Endothelial cell of umbilical vein (primary cell): ENCODE measurements at regions not wholly inside any gene's neighbourhood (a gene's known extent, or its start where the extent isn't known, plus 50 kb on each side); places are given as distances from the start of the nearest gene placed in this dataset.

ENCODE experiments used
- BruUV-seq: library from RNA; stranded (reverse); fragments of 400-500 nt; replicated peaks from 2 replicates; lab custom pipeline; 2021; lab: Mats Ljungman, UMichigan
- CTCF ChIA-PET: fragments of 300-600, 350-600 bp; sonication (Branson Sonifier 250); formaldehyde crosslinking; loops from one replicate; lab custom pipeline; 2021; ENCODE audit warnings: antibody characterized with exemption, inconsistent platforms; lab: Charles Lee
- POLR2A ChIA-PET: fragments of 300-600, 350-600 bp; sonication (Branson Sonifier 250); formaldehyde crosslinking; loops from one replicate; lab custom pipeline; 2021; ENCODE audit warnings: antibody characterized with exemption, inconsistent platforms; lab: Charles Lee
- DNase-seq: peaks from one replicate; pipeline ENCODE4 v3.0.0-alpha.2; 2011; ENCODE audit warnings: low read depth, low spot score
- FAIRE-seq: peaks from 2 replicates; lab custom pipeline; 2011; peaks lifted over from hg19 to GRCh38; lab: Jason Lieb, UNC
- H2AFZ ChIP-seq: 2 replicates; pipeline ENCODE4 v1.6.0; 2012; ENCODE audit warnings: low read depth, low read length, control low read depth, inconsistent platforms
- H3K27ac ChIP-seq: 2 replicates; pipeline ENCODE4 v1.5.1; 2011; ENCODE audit warnings: low read depth, mild to moderate bottlenecking, control low read depth, low read length, moderate library complexity; ENCODE audit not compliant: insufficient read depth
- H3K27me3 ChIP-seq, 2 experiments: 2 replicates each; pipeline versions ENCODE4 v1.6.0 to v1.6.1; 2011; ENCODE audit warnings: low read length in 2 of 2, mixed read lengths in 1 of 2; ENCODE audit not compliant: control insufficient read depth in 2 of 2, insufficient read depth in 2 of 2
- H3K36me3 ChIP-seq, 2 experiments: 2 replicates in 1 of 2; 3 replicates in 1 of 2; pipeline ENCODE4 v1.5.1; 2011; ENCODE audit warnings: low read length in 2 of 2, mild to moderate bottlenecking in 1 of 2, moderate library complexity in 1 of 2; ENCODE audit not compliant: control insufficient read depth in 2 of 2, insufficient read depth in 2 of 2; ENCODE audit errors: extremely low read depth in 1 of 2
- H3K4me1 ChIP-seq: 3 replicates; pipeline ENCODE4 v1.5.1; 2011; ENCODE audit warnings: mild to moderate bottlenecking, low read length; ENCODE audit not compliant: control insufficient read depth, insufficient read depth; ENCODE audit errors: extremely low read depth
- H3K4me2 ChIP-seq: 2 replicates; pipeline ENCODE4 v1.6.1; 2011; ENCODE audit warnings: low read length, control low read depth, mixed read lengths; ENCODE audit not compliant: insufficient read depth
- H3K4me3 ChIP-seq, 3 experiments: fragments of 200-600 bp in 1 of 3; sonication (generic), shearing (Covaris generic) in 1 of 3; replicated peaks in 1 of 3; 2 replicates each; pipeline ENCODE4 v1.5.1; 2011 to 2016; ENCODE audit warnings: control low read depth in 3 of 3, low read length in 3 of 3, mild to moderate bottlenecking in 2 of 3, inconsistent platforms in 1 of 3, low read depth in 1 of 3, moderate library complexity in 1 of 3; ENCODE audit not compliant: insufficient read depth in 1 of 3
- H3K79me2 ChIP-seq: 2 replicates; pipeline ENCODE4 v1.6.0; 2012; ENCODE audit warnings: low read length, inconsistent platforms; ENCODE audit not compliant: control insufficient read depth, insufficient read depth
- H3K9ac ChIP-seq: replicated peaks from 2 replicates; pipeline ENCODE3; 2011; ENCODE audit warnings: low read length, control low read depth; ENCODE audit not compliant: insufficient read depth; ENCODE audit errors: extremely low read depth
- H3K9me1 ChIP-seq: replicated peaks from 3 replicates; pipeline ENCODE4 v1.6.0; 2011; ENCODE audit warnings: mild to moderate bottlenecking, low read length; ENCODE audit not compliant: control insufficient read depth, insufficient read depth; ENCODE audit errors: extremely low read depth
- H3K9me3 ChIP-seq: replicated peaks from 2 replicates; pipeline ENCODE4 v1.5.1; 2012; ENCODE audit warnings: low read length, inconsistent platforms; ENCODE audit not compliant: control insufficient read depth, insufficient read depth
- H4K20me1 ChIP-seq: replicated peaks from 2 replicates; pipeline ENCODE3; 2011; ENCODE audit warnings: mild to moderate bottlenecking, low read length; ENCODE audit not compliant: control insufficient read depth, insufficient read depth; ENCODE audit errors: extremely low read depth
- FOS ChIP-seq: IDR thresholded peaks from 2 replicates; pipeline ENCODE4 v1.6.1; 2011; ENCODE audit warnings: mild to moderate bottlenecking, low read length, moderate library complexity, borderline replicate concordance; ENCODE audit not compliant: insufficient read depth
- JUN ChIP-seq: IDR thresholded peaks from 2 replicates; pipeline ENCODE4 v1.6.1; 2011; ENCODE audit warnings: borderline replicate concordance, low read depth; ENCODE audit not compliant: insufficient read length, insufficient read depth
- POLR2A ChIP-seq: IDR thresholded peaks from 2 replicates; pipeline ENCODE4 v1.6.1; 2012; ENCODE audit warnings: low read depth, mild to moderate bottlenecking, control low read depth, low read length
- dilution Hi-C: fragments of 300-500 bp; cut with MboI; formaldehyde crosslinking; loops from one replicate; pipeline ENCODE4 v1.15.0; 2019; ENCODE audit warnings: low sequenced_read_pairs; ENCODE audit not compliant: extremely low pct_ligation_motif_present
- intact Hi-C: fragments of 100-400 bp; cut with micrococcal nuclease; formaldehyde crosslinking; loops from one replicate; pipeline ENCODE4 v1.10.0; 2022
- TF ChIP-seq, protein P1 (sequence below): IDR thresholded peaks from 2 replicates; pipeline ENCODE4 v1.6.1; 2011; ENCODE audit not compliant: insufficient read depth, insufficient read length

- H3K9me3 ChIP-seq = no peaks in the 10 kb centered on the region
- TF ChIP-seq, protein P1, sequence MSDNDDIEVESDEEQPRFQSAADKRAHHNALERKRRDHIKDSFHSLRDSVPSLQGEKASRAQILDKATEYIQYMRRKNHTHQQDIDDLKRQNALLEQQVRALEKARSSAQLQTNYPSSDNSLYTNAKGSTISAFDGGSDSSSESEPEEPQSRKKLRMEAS = no peak
- TF ChIP-seq POLR2A (no peak), JUN (no peak)
- H3K4me3 ChIP-seq = no peak overlapping the region
- H3K79me2 ChIP-seq = no peaks in the 10 kb centered on the region
- H3K36me3 ChIP-seq = no peaks in the 10 kb centered on the region
- dilution Hi-C loops (no loop called here), intact Hi-C loops (no loop called here)
- ChIA-PET POLR2A (no interaction called here), CTCF (interaction anchor here (0.9 to 1.4 kb wide), 3 partner anchors 10 to 121 kb away, joined by 3 read pairs; no protein-coding TSS in a partner anchor)
- no peaks in the 10 kb centered on the region for H4K20me1 ChIP-seq
- DNase-seq (no peak), FAIRE-seq (no peak)
- H3K9ac ChIP-seq = no peak overlapping the region
- H3K27me3 ChIP-seq = no peaks in the 10 kb centered on the region
- no peak overlapping the region for H3K4me2 ChIP-seq
- no TSS peak for BruUV-seq
- H3K9me1 ChIP-seq = no peaks in the 10 kb centered on the region
- no peaks in the 10 kb centered on the region for H3K4me1 ChIP-seq
- H2AFZ ChIP-seq = no peak overlapping the region
- no peak overlapping the region for H3K27ac ChIP-seq
Observed at GRCh38 chr10:55212051-55212450, 411.0 kb upstream of the PCDH15 start.

- Histone ChIP-seq H3K9me3 (no peaks in the 10 kb centered on the region), H3K36me3 (no peaks in the 10 kb centered on the region), H3K79me2 (no peaks in the 10 kb centered on the region), H3K4me1 (no peaks in the 10 kb centered on the region), H2AFZ (no peak overlapping the region), H3K27me3 (no peaks in the 10 kb centered on the region), H3K9me1 (no peaks in the 10 kb centered on the region), H3K27ac (no peak overlapping the region), H4K20me1 (no peaks in the 10 kb centered on the region), H3K4me3 (no peak overlapping the region), H3K9ac (no peak overlapping the region), H3K4me2 (no peak overlapping the region)
- intact Hi-C loops (no loop called here), dilution Hi-C loops (no loop called here)
- CTCF ChIA-PET = no interaction called here
- POLR2A ChIA-PET = no interaction called here
- FAIRE-seq (no peak), DNase-seq (no peak)
- BruUV-seq = no TSS peak
- TF ChIP-seq FOS = no peak
Observed at GRCh38 chr10:55203874-55204273, 402.8 kb upstream of the PCDH15 start.
